HCEC 1CT (cell line): ENCODE measurements at regions not wholly inside any gene's neighbourhood (a gene's known extent, or its start where the extent isn't known, plus 50 kb on each side); places are given as distances from the start of the nearest gene placed in this dataset.

Source experiments
- DNase-seq: peaks from one replicate; pipeline ENCODE4 v3.0.0-alpha.2; 2017

DNA sequence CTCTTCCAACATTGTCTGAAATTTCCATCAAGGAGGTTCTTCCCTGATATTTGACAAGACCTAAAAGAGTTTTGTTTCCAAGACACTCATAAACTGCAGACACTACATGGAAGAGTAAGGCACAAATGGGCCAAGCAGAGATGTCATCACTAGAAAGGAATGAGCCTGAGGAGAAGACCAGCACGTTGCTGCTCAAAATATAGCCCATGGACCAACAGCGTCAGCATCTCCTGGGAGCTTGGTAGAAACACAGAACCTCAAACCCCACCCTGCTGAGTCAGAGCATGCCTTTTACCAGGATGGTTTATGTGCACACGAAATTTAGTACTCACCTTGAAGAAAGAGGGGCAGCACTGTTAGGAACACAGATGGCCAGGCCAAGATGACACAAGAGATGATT, 128.7 kb upstream of the MID1 start:
- DNase-seq, result no peak

GRCh38 chrX:10750581-10750980, 130.2 kb upstream of the MID1 start:
- no peak for DNase-seq

DNA sequence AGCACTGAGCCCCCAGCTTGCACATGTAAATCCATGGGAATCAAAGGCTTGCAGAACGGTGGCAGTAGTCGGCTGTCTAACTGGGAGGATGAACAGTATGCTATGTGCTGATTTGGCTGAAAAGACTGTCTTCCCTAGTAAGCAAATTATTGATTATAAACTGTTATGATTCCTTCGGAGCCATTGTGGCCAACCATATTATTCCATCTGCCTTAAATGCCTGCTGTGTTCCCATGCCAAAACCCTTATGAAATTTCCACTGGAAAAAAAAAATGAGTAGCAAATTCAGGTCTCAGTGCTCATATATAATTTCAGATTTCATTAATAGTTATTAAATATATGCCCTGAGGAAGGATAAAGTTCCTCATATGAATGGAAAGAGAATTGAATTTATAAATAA, 132.7 kb upstream of the MID1 start:
- DNase-seq, result no peak

GRCh38 chrX:10754445-10754844, 134.1 kb upstream of the MID1 start:
- DNase-seq, result no peak

- peak; percentile 38 for DNase-seq
Observed at GRCh38 chrX:10755439-10756334, 135.3 kb upstream of the MID1 start.

- DNase-seq, result peak; percentile 75
Observed at GRCh38 chrX:10756441-10756840, 136.1 kb upstream of the MID1 start.

DNA sequence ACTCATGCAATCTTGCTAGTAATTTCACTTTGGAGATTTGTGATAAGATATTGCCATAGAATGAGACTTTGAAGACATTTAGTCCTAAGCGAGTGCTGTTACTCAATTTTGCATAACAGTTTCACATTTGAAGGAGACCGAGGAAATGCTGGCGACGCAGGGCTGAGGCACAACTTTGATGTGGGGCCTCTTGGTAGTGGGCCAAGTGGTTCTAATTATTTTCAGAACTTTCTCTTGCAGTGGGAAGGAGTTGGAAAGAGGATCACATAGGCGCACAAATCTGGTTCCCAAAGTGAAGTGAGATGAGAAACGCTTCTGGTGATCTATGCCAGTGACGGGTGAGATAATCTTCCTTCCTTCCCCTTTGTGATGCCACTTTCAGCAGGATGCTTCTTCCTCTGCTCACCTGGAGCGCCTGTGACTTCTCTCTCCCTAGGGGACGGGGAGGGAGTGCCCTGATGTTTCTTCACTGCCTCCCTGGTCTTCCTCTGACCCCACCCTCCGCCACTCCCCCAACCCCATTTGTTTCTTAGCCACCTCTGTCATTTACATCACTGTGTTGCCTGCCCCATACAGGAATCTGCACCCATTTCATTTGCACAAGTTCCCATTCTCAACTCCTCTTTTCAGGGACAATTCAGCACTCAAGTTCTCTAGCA, 138.9 kb upstream of the MID1 start:
- DNase-seq, result no peak

GRCh38 chrX:10761447-10761846, 141.1 kb upstream of the MID1 start:
- no peak for DNase-seq

GRCh38 chrX:10769195-10769594, 148.8 kb upstream of the MID1 start:
- DNase-seq, result peak; percentile 46

DNA sequence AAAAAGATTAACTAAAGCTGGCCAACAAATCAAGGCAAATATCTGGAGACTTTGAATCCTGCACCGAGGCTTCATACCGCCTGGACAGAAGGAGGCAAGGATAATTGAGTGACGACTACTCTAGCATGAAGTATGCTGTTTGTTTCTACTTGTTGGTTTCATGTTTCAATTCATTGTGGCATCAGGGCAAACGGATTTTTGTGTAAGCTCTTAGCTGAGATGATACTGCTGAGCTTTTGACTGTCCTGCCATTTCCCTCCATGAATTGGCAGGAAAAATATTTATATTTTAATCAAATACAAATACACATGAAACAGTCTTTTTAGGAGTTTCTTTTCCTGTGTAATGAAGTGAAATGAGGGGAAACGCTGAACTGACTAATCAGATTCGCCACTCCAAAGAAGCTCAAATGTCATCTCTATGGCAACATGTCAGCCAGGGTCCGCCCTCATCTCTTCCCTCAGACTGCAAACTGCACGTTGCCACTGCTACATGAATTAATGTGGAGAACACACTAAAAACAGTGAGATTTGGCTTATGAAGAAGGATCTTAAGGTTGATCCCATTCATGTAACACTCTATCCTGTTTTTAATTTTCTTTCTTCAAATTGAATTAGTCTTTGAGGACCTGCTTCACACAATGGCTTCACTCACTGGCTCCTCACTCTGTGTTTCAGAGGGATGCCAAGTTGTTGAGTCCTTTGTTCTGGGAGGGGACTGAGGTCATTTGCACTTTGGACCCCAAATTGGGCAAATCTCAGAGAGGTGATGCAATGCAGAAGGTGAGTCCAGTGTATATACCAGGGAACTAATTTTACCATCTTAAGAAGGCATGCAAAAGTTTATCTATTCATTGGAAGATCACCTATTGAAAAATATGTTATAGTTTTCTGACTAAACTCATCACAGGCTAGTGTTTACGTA, 149.6 kb upstream of the MID1 start:
- peak; percentile 16 for DNase-seq

- no peak for DNase-seq
Observed at GRCh38 chrX:10773318-10773717, 152.9 kb upstream of the MID1 start.

GRCh38 chrX:10781847-10782530, 161.6 kb upstream of the MID1 start:
- DNase-seq, result no peak

GRCh38 chrX:10783451-10783995, 163.1 kb upstream of the MID1 start:
- no peak for DNase-seq

GRCh38 chrX:10787264-10787663, 166.9 kb upstream of the MID1 start:
- DNase-seq, result no peak

GRCh38 chrX:10794203-10794630, 173.8 kb upstream of the MID1 start:
- no peak for DNase-seq

DNA sequence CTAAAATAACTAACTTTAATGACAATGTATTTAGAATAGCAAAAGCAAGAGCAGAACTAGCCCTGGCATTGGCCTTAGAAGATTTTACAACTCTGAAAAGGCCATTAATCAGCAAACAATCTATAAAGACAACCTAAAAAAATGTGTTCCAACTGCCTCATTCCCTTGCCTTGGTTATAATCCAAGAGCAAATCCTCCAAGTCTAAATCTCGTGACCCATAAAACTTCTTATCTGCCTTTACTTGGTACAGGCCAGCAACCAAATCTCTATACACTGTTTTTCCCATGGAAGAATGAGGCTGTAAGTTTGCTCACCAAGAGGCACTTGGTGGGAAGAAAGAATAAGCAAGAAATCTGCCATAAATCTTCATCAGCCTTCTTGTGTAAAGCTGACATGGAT, 175.3 kb upstream of the MID1 start:
- DNase-seq, result no peak

DNA sequence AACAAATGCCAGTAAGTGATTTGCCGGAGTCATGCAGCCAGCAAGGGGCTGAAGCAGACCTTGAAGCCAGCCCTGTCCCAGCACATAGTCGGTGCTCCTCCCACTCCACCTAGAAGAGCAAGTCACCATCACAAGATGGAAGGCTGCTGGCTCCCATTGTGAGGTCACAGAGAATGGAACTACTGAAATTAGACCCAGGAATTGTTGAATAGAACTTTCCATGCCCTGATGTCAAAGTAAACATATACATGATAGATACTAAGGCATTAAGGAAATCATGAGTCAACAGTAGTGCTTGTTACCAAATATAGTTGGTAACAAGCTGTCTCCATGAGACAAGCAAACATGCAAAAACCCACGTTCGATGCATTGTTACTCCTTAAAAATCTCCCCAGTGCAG, 177.1 kb upstream of the MID1 start:
- peak; percentile 58 for DNase-seq

DNA sequence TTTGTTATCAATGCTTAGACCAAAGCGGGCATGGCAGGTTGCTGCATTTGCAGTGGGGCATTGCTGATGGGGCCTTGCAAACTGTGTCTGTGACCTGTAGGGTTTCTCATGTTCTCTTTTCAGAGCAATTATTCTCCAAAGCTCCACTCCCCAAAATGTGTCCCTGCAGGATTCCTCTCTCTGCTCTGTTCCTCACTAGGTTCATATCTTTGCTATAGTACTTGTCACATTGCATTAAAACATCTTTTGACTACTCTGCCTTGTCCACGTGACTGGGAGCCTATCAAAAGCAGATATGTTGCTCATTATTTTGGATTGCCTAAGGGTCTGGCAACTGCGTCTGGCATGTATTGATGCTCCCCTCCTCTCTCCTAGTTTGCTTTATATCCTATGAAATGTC, 177.7 kb upstream of the MID1 start:
- no peak for DNase-seq

- DNase-seq, result no peak
Observed at GRCh38 chrX:10800796-10801195, 180.4 kb upstream of the MID1 start.

DNA sequence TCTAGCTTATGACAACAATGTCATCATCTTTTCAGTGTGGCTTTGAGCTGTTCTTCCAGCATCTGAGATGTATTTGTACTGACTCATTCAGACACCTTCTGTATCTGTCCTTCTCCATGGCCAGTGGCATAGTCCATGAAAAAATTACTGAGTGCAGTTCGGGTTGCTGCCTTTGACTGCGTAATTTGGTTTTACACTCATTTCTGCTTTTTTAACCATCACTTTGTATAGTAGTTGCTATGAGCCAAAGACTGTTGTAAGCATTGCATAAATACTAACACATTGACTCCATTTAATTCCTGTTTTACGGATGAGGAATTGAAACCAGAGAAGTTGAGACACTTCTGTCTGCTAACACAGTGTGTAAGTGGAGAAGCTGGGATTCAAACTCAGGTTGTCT, 190.7 kb upstream of the MID1 start:
- DNase-seq, result no peak

DNA sequence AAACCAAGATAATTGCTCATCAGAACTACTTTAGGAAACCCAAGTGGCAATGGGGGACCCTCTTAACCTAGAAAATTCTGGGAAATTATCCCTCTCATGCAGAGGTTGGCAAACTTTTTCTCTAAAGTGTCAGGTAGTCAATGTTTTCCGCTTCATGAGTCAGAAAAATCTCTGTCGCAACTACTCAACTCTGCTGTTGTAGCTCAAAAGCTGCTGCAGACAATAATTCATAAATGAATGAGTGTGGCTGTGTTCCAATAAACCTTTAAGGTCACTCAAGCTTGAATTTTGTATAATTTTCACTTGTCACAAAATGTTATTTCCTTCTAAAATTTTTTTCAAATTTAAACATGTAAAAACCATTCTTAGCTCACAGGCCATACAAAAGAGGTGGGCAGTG, 193.4 kb upstream of the MID1 start:
- DNase-seq, result no peak

- DNase-seq, result no peak
Observed at GRCh38 chrX:10818651-10819050, 198.3 kb upstream of the MID1 start.
